Endothelial cell of umbilical vein (primary cell): ENCODE measurements at regions not wholly inside any gene's neighbourhood (a gene's known extent, or its start where the extent isn't known, plus 50 kb on each side); places are given as distances from the start of the nearest gene placed in this dataset.

Experiments
- EZH2 ChIP-seq: IDR thresholded peaks from 2 replicates; pipeline ENCODE4 v1.6.1; 2012; ENCODE audit warnings: borderline replicate concordance, low read depth, mild to moderate bottlenecking, moderate library complexity, low read length, inconsistent platforms; ENCODE audit not compliant: severe bottlenecking
- MAX ChIP-seq: IDR thresholded peaks from 2 replicates; pipeline ENCODE4 v1.6.1; 2011; ENCODE audit not compliant: insufficient read depth, insufficient read length
- POLR2A ChIP-seq: IDR thresholded peaks from 2 replicates; pipeline ENCODE4 v1.6.1; 2012; ENCODE audit warnings: low read depth, mild to moderate bottlenecking, control low read depth, low read length
- TF ChIP-seq, protein P1 (sequence below), 2 donors: IDR thresholded peaks; 1 replicate in 1 of 2; 2 replicates in 1 of 2; pipeline ENCODE4 v1.5.1; 2011; ENCODE audit warnings: low read length in 2 of 2, mild to moderate bottlenecking in 2 of 2, moderate library complexity in 2 of 2, control low read depth in 1 of 2, inconsistent platforms in 1 of 2, low read depth in 1 of 2; ENCODE audit not compliant: insufficient read depth in 1 of 2; ENCODE audit errors: extremely low read depth in 1 of 2

DNA sequence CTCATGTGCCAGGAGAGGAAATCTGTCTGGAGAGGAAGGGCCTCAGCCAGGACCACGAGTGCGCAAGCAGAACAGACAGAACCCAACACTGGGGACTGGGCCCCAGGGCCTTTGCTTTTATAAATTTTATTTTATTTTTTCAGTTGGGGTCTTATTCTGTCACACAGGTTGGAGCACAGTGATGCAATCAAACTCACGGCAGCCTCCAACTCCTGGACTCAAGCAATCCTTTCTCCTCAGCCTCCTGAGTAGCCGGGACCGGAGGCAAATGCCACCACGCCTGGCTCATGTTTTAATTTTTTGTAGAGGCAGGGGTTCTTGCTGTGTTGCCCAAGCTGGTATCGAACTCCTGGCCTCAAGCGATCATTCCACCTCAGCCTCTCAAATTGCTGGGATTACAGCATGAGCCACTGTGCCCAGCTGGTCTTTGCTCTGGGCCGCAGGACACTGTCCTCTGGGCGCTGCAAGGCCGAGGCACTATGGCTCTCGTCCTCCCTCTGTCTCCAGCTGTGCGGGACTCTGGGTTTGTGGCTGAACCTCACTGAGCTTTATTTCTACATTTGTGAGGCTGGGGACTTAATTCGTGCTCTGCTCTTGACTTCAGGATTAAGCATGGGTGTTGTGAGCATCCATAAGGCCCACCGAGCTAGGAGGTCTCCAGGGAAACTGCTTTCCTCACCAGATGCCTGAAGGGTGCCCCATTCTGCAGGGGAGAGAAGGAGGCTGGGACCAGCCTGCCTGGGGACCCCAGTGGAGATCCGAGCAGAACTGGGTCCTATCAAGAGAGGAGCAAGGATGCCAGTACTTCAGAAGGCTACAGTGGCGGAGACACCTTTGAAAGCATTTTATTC, 144.2 kb upstream of the VSTM2B start:
- TF ChIP-seq POLR2A (no peak), MAX (no peak), EZH2 (no peak)
- TF ChIP-seq, protein P1, sequence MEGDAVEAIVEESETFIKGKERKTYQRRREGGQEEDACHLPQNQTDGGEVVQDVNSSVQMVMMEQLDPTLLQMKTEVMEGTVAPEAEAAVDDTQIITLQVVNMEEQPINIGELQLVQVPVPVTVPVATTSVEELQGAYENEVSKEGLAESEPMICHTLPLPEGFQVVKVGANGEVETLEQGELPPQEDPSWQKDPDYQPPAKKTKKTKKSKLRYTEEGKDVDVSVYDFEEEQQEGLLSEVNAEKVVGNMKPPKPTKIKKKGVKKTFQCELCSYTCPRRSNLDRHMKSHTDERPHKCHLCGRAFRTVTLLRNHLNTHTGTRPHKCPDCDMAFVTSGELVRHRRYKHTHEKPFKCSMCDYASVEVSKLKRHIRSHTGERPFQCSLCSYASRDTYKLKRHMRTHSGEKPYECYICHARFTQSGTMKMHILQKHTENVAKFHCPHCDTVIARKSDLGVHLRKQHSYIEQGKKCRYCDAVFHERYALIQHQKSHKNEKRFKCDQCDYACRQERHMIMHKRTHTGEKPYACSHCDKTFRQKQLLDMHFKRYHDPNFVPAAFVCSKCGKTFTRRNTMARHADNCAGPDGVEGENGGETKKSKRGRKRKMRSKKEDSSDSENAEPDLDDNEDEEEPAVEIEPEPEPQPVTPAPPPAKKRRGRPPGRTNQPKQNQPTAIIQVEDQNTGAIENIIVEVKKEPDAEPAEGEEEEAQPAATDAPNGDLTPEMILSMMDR (IDR thresholded peaks at IDR 0.05; ENCODE audit: extremely low read depth in 1 of 2, insufficient read depth in 1 of 2, low read depth in 1 of 2, low read length in 2 of 2) = no peak
